Fibroblast of lung (primary cell): ENCODE measurements at regions not wholly inside any gene's neighbourhood (a gene's known extent, or its start where the extent isn't known, plus 50 kb on each side); places are given as distances from the start of the nearest gene placed in this dataset.

ENCODE experiments used
- EZH2 ChIP-seq: IDR thresholded peaks from 2 replicates; pipeline ENCODE4 v1.5.1; 2012; ENCODE audit warnings: low read length, control low read depth, mild to moderate bottlenecking; ENCODE audit errors: missing control alignments
- TF ChIP-seq, protein P1 (sequence below), 2 donors: IDR thresholded peaks in 1 of 2; conservative IDR thresholded peaks in 1 of 2; 1 replicate in 1 of 2; 2 replicates in 1 of 2; pipeline ENCODE4 v1.5.1; 2011 to 2012; ENCODE audit warnings: low read length in 2 of 2, control low read depth in 1 of 2, inconsistent platforms in 1 of 2, low read depth in 1 of 2, mild to moderate bottlenecking in 1 of 2

DNA sequence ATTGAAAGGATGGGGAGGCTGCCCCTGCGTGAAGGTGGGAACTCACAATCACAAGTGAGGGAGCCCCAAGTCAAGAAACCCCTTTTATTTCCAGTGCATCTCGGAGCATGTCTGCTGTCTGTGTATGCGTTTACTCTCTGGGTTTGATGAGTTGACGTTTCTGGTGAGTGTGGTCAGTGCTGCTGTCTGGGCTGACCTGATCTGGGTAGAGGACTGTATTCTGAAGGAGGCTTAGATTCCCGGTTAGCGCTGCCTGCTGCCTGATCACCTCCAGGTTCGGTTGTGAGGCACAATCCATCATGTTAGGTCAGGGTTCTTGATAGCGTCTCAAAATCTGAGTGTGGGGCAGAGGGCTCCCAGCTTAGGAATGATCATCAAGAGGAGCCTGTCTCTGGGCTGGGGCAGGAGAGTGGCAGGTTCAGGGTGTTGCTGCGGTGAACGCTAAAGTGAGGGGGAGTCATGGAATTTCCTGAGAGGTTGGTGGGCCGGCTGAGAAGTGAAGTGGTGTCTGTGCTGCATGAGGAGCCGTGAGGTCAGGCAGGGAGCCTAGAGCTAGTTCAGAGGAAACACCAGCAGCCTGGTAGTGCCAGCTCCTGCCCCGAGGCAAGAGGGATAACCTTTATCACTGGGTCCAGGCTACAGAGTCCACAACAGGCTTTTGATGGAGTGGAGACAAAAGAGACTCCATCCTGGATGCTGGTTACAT lies 225.3 kb upstream of the CST7 start:
- TF ChIP-seq, protein P1, sequence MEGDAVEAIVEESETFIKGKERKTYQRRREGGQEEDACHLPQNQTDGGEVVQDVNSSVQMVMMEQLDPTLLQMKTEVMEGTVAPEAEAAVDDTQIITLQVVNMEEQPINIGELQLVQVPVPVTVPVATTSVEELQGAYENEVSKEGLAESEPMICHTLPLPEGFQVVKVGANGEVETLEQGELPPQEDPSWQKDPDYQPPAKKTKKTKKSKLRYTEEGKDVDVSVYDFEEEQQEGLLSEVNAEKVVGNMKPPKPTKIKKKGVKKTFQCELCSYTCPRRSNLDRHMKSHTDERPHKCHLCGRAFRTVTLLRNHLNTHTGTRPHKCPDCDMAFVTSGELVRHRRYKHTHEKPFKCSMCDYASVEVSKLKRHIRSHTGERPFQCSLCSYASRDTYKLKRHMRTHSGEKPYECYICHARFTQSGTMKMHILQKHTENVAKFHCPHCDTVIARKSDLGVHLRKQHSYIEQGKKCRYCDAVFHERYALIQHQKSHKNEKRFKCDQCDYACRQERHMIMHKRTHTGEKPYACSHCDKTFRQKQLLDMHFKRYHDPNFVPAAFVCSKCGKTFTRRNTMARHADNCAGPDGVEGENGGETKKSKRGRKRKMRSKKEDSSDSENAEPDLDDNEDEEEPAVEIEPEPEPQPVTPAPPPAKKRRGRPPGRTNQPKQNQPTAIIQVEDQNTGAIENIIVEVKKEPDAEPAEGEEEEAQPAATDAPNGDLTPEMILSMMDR (conservative IDR thresholded peaks at IDR 0.05 in 1 of 2, IDR thresholded peaks at IDR 0.05 in 1 of 2; ENCODE audit: low read depth in 1 of 2, low read length in 2 of 2): no peak
- no peak for TF ChIP-seq EZH2
